ENCODE measurements at regions not wholly inside any gene's neighbourhood (a gene's known extent, or its start where the extent isn't known, plus 50 kb on each side); places are given as distances from the start of the nearest gene placed in this dataset.

DNA sequence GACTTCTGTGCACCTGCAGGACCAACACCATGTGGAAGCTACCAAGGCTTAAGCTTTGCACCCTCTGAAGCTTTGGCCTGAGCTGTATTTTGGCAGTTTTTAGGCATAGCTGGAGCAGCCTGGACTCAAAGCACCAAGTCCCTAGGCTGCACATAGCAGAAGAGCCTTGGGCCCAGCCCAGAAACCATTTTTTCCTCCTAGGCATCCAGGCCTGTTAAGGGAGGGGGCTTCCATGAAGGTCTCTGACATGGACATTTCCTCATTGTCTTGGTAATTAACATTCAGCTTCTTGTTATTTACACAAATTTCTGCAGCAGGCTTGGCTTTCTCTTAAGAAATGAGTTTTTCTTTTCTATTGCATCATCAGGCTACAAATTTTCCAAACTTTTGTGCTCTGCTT lies 475.8 kb upstream of the FLRT2 start:
- Histone ChIP-seq H3K27me3 (ENCODE audit: insufficient read depth, low read depth) (no peaks in the 10 kb centered on the region), H3K4me1 (ENCODE audit: low read depth, poor library complexity, severe bottlenecking) (peaks cover 26% of the 10 kb centered on the region), H3K27ac (no peak overlapping the region), H3K36me3 (ENCODE audit: insufficient read depth) (no peaks in the 10 kb centered on the region), H2AFZ (ENCODE audit: low read depth) (no peak overlapping the region), H4K20me1 (ENCODE audit: insufficient read depth) (no peaks in the 10 kb centered on the region), H3K9ac (no peak overlapping the region), H3K4me3 (IDR thresholded peaks at IDR 0.05; ENCODE audit: insufficient read depth, low read depth, low read length) (no peak overlapping the region), H3K79me2 (ENCODE audit: insufficient read depth, low read depth) (no peaks in the 10 kb centered on the region), H3K4me2 (no peak overlapping the region)
- TF ChIP-seq CTCF (conservative IDR thresholded peaks at IDR 0.05; ENCODE audit: low read depth, low read length) = no peak

GRCh38 chr14:85056267-85056666 lies 473.7 kb upstream of the FLRT2 start:
- H3K9ac ChIP-seq = no peak overlapping the region
- no peaks in the 10 kb centered on the region for H3K79me2 ChIP-seq (ENCODE audit: insufficient read depth, low read depth)
- H3K27me3 ChIP-seq (ENCODE audit: insufficient read depth, low read depth) = no peaks in the 10 kb centered on the region
- no peak for TF ChIP-seq CTCF (conservative IDR thresholded peaks at IDR 0.05; ENCODE audit: low read depth, low read length)
- H3K27ac ChIP-seq = no peak overlapping the region
- H3K36me3 ChIP-seq (ENCODE audit: insufficient read depth) = no peaks in the 10 kb centered on the region
- H3K4me3 ChIP-seq (IDR thresholded peaks at IDR 0.05; ENCODE audit: insufficient read depth, low read depth, low read length) = no peak overlapping the region
- H2AFZ ChIP-seq (ENCODE audit: low read depth) = no peak overlapping the region
- H4K20me1 ChIP-seq (ENCODE audit: insufficient read depth) = no peaks in the 10 kb centered on the region
- H3K4me1 ChIP-seq (ENCODE audit: low read depth, poor library complexity, severe bottlenecking) = peaks cover 5% of the 10 kb centered on the region
- no peak overlapping the region for H3K4me2 ChIP-seq

DNA sequence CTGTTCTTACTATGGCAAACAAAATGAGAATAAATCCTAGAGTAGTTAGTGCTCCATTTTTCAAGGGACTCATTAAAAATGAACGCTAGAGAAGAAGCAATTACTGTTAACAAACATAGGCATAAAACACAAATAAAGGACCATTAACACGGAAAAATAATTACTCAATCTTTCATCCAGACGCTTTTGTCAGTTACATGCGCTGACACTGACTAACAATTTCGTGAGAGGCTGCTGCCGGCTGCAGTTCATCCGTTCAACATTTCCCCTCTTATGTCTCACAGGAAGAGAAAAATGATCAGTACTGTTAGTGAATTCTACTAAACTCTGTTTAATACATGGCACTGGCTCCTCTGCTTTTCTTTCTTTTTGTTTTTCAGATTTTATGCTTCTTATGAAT lies 472.7 kb upstream of the FLRT2 start:
- no peak overlapping the region for H3K27ac ChIP-seq
- H3K4me1 ChIP-seq (ENCODE audit: low read depth, poor library complexity, severe bottlenecking) = no peaks in the 10 kb centered on the region
- H3K79me2 ChIP-seq (ENCODE audit: insufficient read depth, low read depth) = no peaks in the 10 kb centered on the region
- H3K36me3 ChIP-seq (ENCODE audit: insufficient read depth) = no peaks in the 10 kb centered on the region
- no peaks in the 10 kb centered on the region for H3K27me3 ChIP-seq (ENCODE audit: insufficient read depth, low read depth)
- no peak overlapping the region for H3K4me2 ChIP-seq
- no peaks in the 10 kb centered on the region for H4K20me1 ChIP-seq (ENCODE audit: insufficient read depth)
- H2AFZ ChIP-seq (ENCODE audit: low read depth) = no peak overlapping the region
- H3K9ac ChIP-seq = no peak overlapping the region
- no peak for TF ChIP-seq CTCF (conservative IDR thresholded peaks at IDR 0.05; ENCODE audit: low read depth, low read length)
- H3K4me3 ChIP-seq (IDR thresholded peaks at IDR 0.05; ENCODE audit: insufficient read depth, low read depth, low read length) = no peak overlapping the region

DNA sequence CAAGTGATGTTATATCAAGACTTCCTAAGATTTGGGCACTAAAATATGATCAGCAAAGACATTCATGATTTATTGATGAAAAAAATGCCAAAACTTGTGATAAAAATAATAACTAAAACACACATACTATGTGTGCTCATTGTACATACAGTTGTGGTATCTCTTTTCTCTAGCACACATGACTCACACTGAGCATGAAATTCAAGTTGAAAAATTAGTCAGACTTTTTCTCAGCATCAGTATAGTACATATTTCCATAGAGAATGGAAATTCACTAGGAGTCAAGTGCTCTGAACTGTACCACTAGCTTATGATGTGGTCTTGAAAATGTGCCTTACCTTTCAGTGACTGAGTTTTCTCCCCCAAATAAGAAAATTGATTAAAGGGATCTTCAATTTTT lies 471.8 kb upstream of the FLRT2 start:
- no peaks in the 10 kb centered on the region for H3K79me2 ChIP-seq (ENCODE audit: insufficient read depth, low read depth)
- no peak overlapping the region for H3K27ac ChIP-seq
- H3K9ac ChIP-seq = no peak overlapping the region
- no peaks in the 10 kb centered on the region for H3K27me3 ChIP-seq (ENCODE audit: insufficient read depth, low read depth)
- no peaks in the 10 kb centered on the region for H4K20me1 ChIP-seq (ENCODE audit: insufficient read depth)
- no peaks in the 10 kb centered on the region for H3K4me1 ChIP-seq (ENCODE audit: low read depth, poor library complexity, severe bottlenecking)
- H2AFZ ChIP-seq (ENCODE audit: low read depth) = no peak overlapping the region
- no peak overlapping the region for H3K4me2 ChIP-seq
- H3K4me3 ChIP-seq (IDR thresholded peaks at IDR 0.05; ENCODE audit: insufficient read depth, low read depth, low read length) = no peak overlapping the region
- H3K36me3 ChIP-seq (ENCODE audit: insufficient read depth) = no peaks in the 10 kb centered on the region
- no peak for TF ChIP-seq CTCF (conservative IDR thresholded peaks at IDR 0.05; ENCODE audit: low read depth, low read length)

- Histone ChIP-seq H4K20me1 (ENCODE audit: insufficient read depth) (no peaks in the 10 kb centered on the region), H3K27ac (no peak overlapping the region), H2AFZ (ENCODE audit: low read depth) (no peak overlapping the region), H3K4me3 (IDR thresholded peaks at IDR 0.05; ENCODE audit: insufficient read depth, low read depth, low read length) (no peak overlapping the region), H3K27me3 (ENCODE audit: insufficient read depth, low read depth) (no peaks in the 10 kb centered on the region), H3K4me1 (ENCODE audit: low read depth, poor library complexity, severe bottlenecking) (peaks cover 7% of the 10 kb centered on the region), H3K4me2 (no peak overlapping the region), H3K36me3 (ENCODE audit: insufficient read depth) (no peaks in the 10 kb centered on the region), H3K9ac (no peak overlapping the region), H3K79me2 (ENCODE audit: insufficient read depth, low read depth) (no peaks in the 10 kb centered on the region)
- no peak for TF ChIP-seq CTCF (conservative IDR thresholded peaks at IDR 0.05; ENCODE audit: low read depth, low read length)
Measured at GRCh38 chr14:85060121-85060520, 469.8 kb upstream of the FLRT2 start.
